SK-N-MC (cell line): ENCODE measurements at regions not wholly inside any gene's neighbourhood (a gene's known extent, or its start where the extent isn't known, plus 50 kb on each side); places are given as distances from the start of the nearest gene placed in this dataset.

Experiments
- EZH2 ChIP-seq: fragments of 200-600 bp; sonication (generic); IDR thresholded peaks from one replicate; pipeline ENCODE4 v1.6.1; 2017; ENCODE audit warnings: antibody characterized with exemption
- FOXP2 ChIP-seq: optimal IDR thresholded peaks from 2 replicates; pipeline ENCODE3; 2011; ENCODE audit warnings: mild to moderate bottlenecking, moderate library complexity; ENCODE audit not compliant: insufficient read depth; ENCODE audit errors: extremely low read length, control extremely low read depth
- POLR2AphosphoS5 ChIP-seq: IDR thresholded peaks from 2 replicates; pipeline ENCODE4 v1.6.1; 2012; ENCODE audit warnings: mild to moderate bottlenecking, low read depth, low read length, borderline replicate concordance

GRCh38 chr2:19785447-19785846 is 116.3 kb downstream of the TTC32 start:
- TF ChIP-seq EZH2 (no peak), POLR2AphosphoS5 (no peak), FOXP2 (no peak)
